NCI-H2107 (cell line): ENCODE measurements at regions not wholly inside any gene's neighbourhood (a gene's known extent, or its start where the extent isn't known, plus 50 kb on each side); places are given as distances from the start of the nearest gene placed in this dataset.
A peak's percentile ranks its signal among the peaks of the same experiment; 100 is the strongest.

Experiments
- DNase-seq: peaks from one replicate; lab custom pipeline; 2025; lab: John Stamatoyannopoulos, UW

DNA sequence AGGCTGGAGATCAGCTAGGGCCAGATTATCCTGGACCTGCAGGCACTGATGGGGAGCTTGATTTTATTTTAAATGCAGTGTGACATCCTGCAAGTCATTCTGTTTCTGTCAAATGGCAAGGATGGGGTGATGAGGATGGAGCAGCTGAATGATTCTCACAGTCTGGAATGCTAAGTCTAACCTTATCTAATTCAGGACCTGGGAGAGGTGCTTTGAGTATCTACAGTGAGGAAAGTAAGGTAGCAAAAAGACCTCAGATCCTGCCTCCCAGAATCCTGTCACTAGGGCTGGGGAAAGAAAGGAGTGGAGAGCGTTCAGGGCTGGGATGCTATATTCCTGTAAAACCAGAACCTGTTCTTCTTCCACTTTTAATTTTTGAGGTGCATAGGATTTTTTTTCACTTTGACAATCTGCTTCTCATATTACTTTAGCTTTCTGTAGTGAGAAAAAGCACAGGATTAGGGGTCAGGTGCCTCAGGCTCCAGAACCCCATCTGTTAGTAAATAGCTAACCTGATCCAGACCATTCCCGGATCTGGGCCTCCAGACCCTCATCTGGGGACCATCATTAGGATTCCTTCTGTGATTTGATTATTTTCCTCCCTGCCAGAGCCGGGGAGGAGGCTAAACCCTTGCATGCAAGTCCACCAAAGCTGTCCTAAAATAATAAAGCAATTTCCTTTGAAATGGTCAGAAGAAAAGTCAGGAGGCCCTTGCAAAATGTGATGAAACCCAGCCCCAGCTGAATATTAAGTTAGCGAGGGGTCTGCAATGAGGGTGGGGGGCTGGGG, 54.7 kb downstream of the ASCL1 start:
- DNase-seq = no peak

DNA sequence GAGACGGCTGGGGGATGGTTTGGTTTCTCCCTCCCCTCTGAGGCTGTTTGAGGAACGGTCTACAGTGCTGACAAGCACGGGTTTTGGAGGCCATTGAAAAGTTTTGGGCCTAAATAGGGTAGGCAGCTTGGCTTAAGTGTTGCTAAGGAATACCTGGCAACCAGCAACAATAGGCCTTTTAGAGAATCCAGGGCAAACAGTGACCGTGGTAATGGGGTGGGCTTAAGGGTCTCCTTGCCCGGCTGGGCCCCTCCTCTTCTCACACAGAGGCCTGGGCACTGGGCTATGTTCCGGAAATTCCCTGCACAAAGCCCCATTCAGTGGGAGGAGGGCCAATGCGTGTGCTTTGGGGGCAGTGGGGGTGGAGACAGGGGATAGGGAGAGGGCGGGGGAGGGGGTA, 55.4 kb downstream of the ASCL1 start:
- no peak for DNase-seq

DNA sequence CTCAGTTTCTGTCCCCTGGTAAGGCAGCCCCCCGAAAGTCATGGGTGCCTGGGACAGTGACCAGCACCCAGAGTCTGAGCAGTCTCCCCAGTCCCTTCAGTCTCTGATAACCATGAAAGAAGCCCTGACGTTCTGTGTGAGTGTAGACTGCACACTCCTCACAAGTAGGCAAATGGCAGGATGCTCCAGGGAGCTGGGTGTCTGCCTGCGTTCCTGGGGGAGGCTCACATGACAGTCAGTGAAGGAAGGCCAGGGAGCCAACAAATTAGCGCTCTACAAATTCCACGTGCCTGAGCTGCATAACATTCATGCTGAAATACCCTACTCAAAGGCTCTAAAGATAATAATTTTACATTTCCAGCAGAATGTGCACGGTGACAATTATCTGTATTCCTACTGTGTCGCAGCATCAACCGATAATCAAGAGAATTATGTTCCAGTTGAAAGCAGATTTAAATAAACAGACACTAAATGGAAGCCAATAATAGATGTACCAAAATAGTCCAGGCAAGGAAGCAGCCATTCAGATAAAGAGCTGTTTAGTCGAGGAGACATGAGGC, 56.3 kb downstream of the ASCL1 start:
- no peak for DNase-seq

DNA sequence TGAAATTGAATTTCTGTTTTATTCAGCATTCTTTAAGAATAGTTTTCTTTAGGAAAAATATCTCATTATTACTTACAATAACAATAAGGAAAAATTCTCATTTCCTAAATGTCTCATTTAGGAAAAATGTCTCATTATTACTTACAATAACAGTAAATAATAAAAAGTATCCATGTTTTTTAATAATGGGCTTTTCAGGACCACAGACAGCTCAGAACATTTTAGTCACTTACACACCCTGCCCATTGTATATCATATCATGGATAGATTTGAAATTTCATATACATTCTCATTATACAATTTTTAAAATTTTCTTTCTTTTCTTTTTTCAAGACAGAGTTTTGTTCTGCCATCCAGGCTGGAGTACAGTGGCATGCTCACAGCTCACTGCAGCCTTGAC, 58.9 kb downstream of the ASCL1 start:
- DNase-seq = no peak

DNA sequence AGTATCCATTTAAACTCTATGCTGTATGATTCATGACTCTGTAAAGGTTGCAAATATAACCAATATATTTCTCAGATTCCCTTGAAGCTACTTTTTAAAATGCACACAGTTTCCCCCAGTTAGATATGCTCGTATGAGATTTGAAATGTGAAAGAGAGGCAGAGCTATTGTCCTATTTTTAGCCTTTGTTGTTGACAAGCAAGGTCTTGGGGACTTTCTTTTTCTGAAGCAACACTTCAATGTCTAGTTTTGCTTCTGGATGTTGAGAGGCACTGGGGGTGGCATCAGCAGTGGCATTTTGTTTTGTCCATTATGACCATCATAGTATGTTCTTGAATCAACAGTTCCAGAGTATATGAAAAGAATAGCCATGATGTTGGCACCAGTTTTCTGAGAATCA, 63.4 kb downstream of the ASCL1 start:
- DNase-seq = no peak

DNA sequence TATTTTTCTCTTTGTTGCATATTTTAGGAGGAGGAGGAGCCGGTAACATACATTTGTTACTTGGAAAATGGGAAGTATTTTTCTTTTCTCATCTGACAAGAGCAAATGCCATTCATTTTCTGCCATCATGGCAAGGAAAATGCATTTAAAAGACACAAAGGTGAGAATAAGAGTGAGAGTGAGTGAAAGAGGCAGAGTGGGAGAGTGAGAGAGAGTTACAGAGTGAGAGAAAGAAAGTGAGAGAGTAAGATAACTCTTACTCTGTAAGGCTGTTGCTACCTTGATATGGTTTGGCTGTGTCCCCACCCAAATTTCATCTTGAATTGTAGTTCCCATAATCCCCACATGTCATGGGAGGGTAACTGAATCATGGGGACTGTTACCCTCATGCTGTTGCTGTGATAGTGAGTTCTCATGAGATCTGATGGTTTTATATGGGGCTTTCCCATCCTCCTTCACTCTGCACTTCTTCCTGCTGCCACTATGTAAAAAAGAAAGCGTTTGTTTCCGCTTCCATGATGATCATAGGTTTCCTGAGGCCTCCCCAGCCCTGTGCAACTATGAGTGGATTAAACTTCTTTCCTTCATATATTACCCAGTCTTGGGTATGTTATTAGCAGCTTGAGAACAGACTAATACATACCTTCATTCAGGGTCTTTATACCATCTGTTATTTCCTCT, 64.2 kb downstream of the ASCL1 start:
- DNase-seq = no peak

DNA sequence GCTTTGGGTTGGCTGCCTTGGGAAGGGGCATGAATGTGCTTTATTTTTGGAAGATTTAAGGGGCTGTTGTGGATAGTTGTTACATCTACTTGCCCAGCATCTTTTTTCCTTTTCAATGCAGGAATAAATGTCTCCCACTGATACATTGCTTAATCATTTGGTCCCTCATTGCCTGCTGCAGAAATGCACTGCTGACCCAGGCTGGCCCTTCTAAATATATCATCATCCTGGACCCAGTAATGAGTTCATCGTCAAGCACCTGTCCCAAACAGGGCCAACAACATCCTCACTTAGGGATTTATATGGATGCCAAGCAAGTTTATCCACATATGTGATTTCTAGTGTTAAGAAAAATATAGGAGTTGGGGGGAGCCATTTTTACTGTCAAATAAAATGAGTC, 67.2 kb downstream of the ASCL1 start:
- DNase-seq = no peak

DNA sequence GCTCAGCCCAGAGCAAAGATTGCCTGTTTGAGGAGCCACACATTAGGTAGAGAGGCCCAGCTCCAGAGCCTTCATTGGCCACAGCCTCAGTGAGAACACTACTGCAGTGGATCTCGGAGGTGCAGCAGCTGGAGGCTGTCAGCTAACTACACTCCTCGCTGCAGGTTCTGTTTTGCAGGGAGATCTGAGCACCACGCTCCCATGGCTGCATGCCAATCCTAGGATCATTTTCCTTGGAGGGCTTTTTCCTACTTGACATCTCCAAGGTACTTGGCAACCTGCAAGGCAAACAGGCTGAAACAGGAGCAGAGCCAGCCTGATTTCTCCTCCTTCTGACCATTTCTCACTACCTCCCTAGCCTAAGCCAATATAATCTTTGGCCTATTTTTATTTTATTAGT, 69.2 kb downstream of the ASCL1 start:
- DNase-seq = peak; percentile 92

DNA sequence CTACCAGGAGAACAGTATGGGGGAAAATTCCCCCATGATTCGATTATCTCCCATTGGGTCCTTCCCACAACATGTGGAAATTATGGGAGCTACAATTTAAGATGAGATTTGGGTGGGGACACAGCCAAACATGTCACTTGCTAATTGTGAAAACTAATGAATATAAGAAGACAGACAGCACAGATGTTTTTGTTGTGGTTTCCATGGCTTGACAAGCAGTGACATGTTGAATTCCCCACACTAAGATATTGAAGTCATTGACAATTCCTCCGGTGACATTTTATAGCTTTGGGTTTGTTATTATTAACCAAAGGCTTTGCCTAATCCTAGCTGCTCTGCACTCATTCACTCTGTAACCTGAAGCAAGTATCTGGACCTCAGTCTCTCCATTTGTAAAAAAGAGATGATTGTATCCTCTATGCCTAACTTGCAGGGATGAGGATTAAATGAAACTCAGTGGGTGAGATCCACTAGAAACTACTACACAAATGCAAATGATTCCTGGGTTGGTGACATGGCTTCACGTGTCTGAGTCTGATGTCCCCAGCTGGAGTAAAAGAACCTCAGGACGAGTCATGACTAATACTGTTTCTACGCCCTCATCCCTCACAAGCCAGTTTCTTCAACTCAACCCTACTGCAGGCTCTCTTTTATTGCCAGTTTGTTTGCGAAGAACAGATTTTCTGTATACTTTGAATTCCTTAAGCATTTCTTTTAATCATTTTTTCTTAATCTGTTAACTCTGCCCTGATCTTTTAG, 71.6 kb downstream of the ASCL1 start:
- DNase-seq = no peak

DNA sequence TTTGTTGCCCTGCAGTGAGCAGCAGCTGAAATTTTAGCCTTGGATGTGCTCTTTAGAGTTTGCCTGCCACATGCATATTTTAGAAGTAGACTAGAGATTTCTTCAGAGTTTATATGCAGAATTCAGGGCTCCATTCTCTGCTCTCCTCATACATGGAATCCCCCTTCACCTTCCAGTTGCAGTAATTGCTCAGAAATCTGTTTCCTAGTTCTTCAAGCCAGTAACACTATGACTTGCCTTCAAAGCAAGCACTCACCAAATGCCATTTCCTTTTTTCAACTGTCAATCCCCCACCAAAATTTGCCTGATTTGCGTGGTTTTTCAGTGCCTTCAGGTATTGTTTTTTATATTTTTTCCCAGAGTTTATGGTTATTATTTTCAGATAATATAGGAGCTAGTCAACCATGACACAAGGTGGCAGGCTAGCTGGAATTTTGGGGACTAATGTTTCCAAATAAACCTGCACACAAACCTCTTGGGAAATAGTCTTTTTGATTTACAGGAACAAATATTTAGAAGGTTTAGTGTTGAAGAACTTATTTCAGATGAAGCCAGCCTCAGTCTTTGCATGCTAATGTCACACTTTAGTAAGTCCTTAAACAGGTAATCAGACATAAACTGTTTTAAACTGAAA, 79.2 kb downstream of the ASCL1 start:
- no peak for DNase-seq

DNA sequence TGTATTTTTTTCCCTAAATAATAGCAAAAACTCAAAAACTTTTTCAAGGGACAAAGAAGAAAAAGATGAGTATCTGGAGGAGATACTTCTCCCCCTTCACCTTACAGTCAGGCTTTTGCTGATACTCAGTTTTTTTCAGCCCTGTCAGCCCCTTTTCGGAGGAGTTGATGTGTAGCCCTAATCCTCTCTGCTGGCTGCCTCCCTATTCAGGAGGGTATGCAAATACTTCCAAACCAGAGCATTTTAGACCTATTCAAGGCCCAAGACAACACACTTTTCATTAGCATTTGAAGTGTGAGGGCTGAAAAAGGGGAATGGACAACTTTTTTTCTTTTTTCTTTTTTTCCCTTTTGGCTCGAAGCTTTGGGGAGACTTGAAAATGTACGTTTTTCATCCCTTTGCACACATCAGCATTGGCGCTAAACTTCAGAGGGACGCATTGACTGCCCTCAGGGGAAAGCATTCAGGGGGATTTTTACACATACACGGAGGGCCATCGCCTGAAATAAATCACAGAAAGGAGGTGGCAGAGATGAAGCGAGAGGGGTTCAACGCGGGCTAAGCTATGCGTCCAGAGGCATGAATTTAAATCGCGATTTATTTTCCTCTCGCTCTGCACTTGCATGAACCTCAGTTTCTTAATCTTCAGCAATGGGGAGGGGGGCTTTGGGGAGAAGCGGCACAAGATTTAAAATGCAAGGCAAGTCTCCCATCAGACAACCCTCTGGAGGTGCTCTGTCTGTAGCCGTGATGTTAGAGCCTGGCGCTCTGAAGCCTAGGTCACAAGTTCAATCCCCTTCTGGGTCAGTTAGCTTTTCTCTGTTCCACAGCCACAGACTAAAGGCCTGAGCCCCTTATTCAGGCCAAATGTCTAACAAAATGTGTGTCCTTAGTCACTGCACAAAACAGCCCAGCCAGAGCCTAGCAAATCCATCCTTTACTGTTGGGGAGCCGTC, 86.3 kb downstream of the ASCL1 start:
- DNase-seq = no peak

DNA sequence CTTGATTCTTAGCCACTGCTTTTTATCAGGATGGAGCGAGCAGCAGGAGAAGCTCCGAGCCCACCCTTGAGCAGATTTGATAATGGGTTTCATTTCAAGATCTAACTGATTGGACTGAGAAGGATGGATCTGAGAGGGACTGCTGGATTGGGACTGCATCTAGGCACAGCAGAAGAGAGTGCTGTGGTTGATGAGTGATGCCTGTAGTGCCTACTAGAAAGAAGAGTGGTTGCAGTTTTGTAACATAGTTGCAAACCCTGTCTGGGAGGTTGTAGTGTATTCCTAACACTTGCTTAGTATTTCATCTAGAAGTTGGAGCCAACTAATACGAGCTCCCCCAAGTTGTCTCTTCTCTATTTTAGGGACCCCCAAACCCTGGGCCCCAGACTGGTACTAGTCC, 88.7 kb downstream of the ASCL1 start:
- DNase-seq = no peak

DNA sequence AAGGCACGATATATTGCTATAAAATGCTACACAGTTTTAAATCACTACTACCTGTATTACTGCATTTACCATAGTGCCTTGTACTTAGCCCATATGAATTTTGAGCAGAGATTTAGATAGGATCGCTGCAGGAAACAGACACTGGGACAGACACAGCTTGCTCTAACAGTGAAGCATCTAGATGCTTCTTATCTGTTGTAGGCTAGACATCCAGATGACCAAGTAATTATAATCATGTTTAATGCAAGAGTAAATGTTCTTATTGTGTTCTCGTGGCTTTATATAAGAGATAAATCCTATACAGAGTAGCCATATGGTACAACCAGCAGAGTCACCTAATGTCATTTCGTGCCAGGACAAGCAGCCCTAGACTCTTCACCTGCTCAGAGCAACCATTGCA, 92.8 kb downstream of the ASCL1 start:
- no peak for DNase-seq

DNA sequence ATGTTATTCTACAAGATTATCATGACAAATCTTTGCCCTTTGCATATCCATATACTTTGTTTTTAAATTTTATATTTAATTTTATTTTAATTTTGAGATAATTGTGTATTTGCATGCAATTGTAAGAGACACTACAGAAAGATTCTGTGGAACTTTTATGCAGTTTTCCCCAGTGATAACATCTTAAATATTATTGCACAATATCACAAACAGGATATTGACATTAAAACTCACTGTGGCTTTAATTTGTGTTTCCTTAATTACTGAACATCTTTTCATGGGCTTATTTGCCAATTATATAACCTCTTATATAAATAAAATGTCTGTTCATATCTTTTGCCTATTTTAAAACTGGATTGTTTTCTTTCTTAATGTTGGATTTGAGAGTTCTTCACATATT, 95.6 kb downstream of the ASCL1 start:
- DNase-seq = no peak

DNA sequence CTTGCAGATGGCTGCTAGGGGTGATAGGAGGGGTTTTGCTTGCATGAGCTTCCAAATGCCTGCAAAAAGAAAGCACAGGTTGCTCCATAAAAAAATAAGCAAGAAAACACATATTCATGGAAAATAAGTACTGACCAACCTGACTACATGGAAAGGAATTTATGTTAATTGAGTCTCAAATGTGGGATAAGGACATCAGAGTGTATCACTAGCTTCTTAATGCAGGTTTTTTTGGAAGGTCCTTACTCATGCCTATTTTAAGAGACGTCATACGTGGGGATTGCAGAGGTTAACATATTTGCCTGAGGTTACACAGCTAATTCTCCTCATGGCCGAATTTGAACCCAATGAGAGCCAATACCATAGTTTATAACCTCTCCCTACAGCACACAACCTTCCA, 116.2 kb downstream of the ASCL1 start:
- DNase-seq = no peak

DNA sequence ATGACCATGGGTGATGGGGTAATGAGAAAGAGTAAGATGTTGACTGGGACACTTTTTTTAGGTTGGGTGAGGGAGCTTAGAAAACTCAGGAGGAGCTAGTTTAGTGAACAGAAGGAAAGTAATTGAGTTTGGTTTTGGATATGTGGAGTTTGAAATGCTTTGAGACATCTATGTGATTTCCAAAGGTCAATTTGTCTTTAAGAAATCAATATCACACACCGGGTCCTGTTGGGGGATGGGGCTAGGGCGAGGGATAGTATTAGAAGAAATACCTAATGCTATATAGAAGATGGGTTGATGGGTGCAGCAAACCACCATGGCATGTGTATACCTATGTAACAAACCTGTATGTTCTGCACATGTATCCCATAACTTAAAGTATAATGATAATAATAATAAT, 118.4 kb downstream of the ASCL1 start:
- no peak for DNase-seq

DNA sequence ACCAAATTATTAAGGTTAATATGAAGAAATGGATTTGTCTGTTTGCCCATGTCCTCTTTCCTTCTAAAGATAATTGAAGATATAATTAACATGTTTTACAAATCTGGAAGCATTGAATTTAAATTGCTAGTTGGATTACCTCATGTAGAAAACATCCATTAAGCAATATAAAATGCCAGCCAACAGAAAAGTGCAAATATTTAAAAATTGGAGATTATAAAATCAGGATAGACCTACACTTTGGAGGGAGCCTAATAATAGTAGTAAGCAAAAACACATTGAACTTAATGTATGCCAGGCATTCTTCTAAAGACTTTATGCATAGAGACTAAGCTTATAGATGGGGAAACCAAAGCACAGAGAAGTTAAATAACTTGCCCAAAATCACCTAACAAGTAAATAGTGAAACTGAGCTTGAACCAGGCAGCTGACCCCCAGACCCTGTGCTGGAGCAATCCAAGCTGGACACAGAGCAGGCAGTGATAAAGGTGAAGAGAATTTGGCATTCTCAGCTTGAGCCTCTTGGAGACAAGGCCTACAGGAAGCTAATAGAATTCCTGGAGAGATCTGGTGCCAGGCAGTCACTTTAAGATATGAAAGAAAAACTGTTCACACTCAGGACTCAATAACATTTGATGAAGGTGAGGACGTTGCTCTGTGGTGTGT, 119.8 kb downstream of the ASCL1 start:
- DNase-seq = no peak

DNA sequence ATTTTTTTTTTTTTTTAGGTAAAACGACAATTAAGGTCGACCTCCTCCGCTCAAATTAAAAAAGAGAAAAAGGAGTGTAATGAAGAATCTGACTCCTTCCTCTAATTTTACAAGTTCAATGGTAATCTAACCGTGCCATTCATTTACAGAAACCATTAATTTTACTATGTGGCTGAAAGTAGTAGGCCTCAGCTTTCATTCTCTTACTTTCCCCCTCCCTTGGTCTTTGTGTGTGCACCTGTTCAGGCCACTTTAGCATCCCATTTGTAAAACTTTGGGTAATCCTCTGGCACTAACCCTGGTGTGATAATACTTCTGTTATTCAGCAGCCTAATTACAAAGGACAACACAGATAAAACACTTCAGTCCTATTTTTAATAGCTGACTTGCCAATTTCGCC, 128.1 kb downstream of the ASCL1 start:
- peak; percentile 73 for DNase-seq

DNA sequence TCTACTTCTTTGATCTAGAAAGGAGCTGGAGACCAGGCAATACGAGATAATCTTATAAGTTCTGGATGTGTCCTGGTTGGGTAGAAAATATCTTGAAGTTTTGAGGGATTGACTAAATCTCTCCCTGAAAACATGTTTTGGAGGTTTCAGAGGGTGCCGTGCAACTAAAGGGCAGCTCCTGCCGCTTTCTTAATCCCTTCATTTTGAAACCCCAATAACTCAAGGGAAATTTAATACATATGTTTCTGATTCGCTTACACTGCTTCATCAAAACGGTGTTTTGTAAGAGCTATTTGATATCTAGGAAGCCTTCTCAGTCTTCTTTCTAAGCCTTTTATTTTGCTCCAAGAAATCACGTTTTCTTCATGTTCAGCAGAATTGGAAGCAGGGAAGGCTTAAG, 129.0 kb downstream of the ASCL1 start:
- DNase-seq = no peak

DNA sequence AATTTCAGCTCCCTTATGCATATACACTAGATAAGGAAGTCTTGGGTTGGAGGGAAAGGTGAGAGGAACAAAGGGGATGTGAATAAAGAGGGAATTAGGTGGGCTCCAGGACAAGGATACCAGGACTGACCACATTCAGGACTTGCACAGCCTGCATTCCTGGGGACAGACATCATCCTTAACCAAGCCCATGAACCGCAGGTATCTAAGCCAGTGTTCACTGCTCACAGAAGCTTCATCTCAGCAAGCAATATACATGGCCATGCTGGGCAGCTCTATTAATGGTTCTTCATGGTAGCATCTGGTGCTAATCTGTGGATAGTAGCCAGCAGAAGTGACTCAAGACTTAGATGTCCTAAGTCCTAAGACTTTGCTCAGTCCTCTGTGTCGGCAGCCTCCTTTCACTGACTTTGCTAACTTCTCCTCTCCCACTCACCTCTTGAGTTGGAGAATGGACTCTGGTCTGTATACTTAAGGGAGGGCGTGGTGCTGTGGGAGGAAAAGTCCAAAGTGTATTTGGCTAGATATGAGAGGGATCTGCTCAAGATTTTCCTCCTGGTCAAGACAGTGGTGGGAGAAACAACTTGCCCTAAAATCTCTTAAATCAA, 136.1 kb downstream of the ASCL1 start:
- no peak for DNase-seq
